A549 (cell line): ENCODE measurements at regions not wholly inside any gene's neighbourhood (a gene's known extent, or its start where the extent isn't known, plus 50 kb on each side); places are given as distances from the start of the nearest gene placed in this dataset.

Source experiments
- BCL3 ChIP-seq: fragments of >200 bp; sonication (Bioruptor Twin); formaldehyde crosslinking; IDR thresholded peaks from 3 replicates; pipeline ENCODE4 v1.6.1; 2016
- BHLHE40 ChIP-seq: IDR thresholded peaks from 2 replicates; pipeline ENCODE4 v1.6.1; 2012; ENCODE audit warnings: low read depth, low read length, inconsistent platforms
- EP300 ChIP-seq, 2 experiments: fragments of >200 bp; sonication (Bioruptor Twin); formaldehyde crosslinking; IDR thresholded peaks; 2 replicates in 1 of 2; 3 replicates in 1 of 2; pipeline ENCODE4 v1.6.1; 2016 to 2017
- GATA3 ChIP-seq: IDR thresholded peaks from 2 replicates; pipeline ENCODE4 v1.6.1; 2012; ENCODE audit warnings: borderline replicate concordance
- MAX ChIP-seq: IDR thresholded peaks from 2 replicates; pipeline ENCODE4 v1.6.1; 2012
- POLR2A ChIP-seq: IDR thresholded peaks from 2 replicates; pipeline ENCODE4 v1.6.1; 2012; ENCODE audit warnings: mild to moderate bottlenecking, low read length
- RNF2 ChIP-seq: fragments of 200-600 bp; sonication (generic); IDR thresholded peaks from 2 replicates; pipeline ENCODE4 v1.6.1; 2016; ENCODE audit warnings: low read depth, mild to moderate bottlenecking, antibody characterized with exemption, moderate library complexity, borderline replicate concordance
- SREBF2 ChIP-seq: fragments of 450-650 bp; IDR thresholded peaks from 2 replicates; pipeline ENCODE4 v1.6.1; 2014; ENCODE audit warnings: mild to moderate bottlenecking, moderate library complexity
- TF ChIP-seq, protein P1 (sequence below): fragments of >200 bp; sonication (Bioruptor Twin); formaldehyde crosslinking; IDR thresholded peaks from 3 replicates; pipeline ENCODE4 v1.5.1; 2016

- TF ChIP-seq RNF2 (no peak), POLR2A (no peak), EP300 (IDR thresholded peaks at IDR 0.05) (no peak), BHLHE40 (no peak), BCL3 (no peak), MAX (no peak), SREBF2 (no peak), GATA3 (no peak)
- TF ChIP-seq, protein P1, sequence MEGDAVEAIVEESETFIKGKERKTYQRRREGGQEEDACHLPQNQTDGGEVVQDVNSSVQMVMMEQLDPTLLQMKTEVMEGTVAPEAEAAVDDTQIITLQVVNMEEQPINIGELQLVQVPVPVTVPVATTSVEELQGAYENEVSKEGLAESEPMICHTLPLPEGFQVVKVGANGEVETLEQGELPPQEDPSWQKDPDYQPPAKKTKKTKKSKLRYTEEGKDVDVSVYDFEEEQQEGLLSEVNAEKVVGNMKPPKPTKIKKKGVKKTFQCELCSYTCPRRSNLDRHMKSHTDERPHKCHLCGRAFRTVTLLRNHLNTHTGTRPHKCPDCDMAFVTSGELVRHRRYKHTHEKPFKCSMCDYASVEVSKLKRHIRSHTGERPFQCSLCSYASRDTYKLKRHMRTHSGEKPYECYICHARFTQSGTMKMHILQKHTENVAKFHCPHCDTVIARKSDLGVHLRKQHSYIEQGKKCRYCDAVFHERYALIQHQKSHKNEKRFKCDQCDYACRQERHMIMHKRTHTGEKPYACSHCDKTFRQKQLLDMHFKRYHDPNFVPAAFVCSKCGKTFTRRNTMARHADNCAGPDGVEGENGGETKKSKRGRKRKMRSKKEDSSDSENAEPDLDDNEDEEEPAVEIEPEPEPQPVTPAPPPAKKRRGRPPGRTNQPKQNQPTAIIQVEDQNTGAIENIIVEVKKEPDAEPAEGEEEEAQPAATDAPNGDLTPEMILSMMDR, result no peak
These were observed 987.6 kb upstream of the RBFOX1 start for GRCh38 chr16:6345090-6345489.
